HFFc6 (cell line): ENCODE measurements at regions not wholly inside any gene's neighbourhood (a gene's known extent, or its start where the extent isn't known, plus 50 kb on each side); places are given as distances from the start of the nearest gene placed in this dataset.

ENCODE experiments used
- DNase-seq: peaks from one replicate; pipeline ENCODE4 v3.0.0-alpha.2; 2018
- H3K27ac Mint-ChIP-seq: 2 replicates; pipeline ENCODE4 v1.8.0; 2020; ENCODE audit warnings: mild to moderate bottlenecking, mixed read lengths
- H3K27me3 Mint-ChIP-seq: 2 replicates; pipeline ENCODE4 v1.8.0; 2021; ENCODE audit warnings: mild to moderate bottlenecking, moderate library complexity, mixed read lengths; ENCODE audit not compliant: insufficient read depth
- H3K36me3 Mint-ChIP-seq: 2 replicates; pipeline ENCODE4 v1.8.0; 2021; ENCODE audit warnings: low read depth, mixed read lengths
- H3K4me1 Mint-ChIP-seq: 2 replicates; pipeline ENCODE4 v1.8.0; 2020; ENCODE audit warnings: low read depth, mixed read lengths
- H3K4me3 Mint-ChIP-seq: 2 replicates; pipeline ENCODE4 v1.8.0; 2020; ENCODE audit warnings: mild to moderate bottlenecking, moderate library complexity, mixed read lengths
- H3K9me3 Mint-ChIP-seq: 2 replicates; pipeline ENCODE4 v1.8.0; 2020; ENCODE audit warnings: mild to moderate bottlenecking, mixed read lengths
- TF ChIP-seq, protein P1 (sequence below): fragments of 200-600 bp; sonication (generic); IDR thresholded peaks from 2 replicates; pipeline ENCODE4 v1.5.0; 2021; ENCODE audit warnings: antibody characterized with exemption, mild to moderate bottlenecking

DNA sequence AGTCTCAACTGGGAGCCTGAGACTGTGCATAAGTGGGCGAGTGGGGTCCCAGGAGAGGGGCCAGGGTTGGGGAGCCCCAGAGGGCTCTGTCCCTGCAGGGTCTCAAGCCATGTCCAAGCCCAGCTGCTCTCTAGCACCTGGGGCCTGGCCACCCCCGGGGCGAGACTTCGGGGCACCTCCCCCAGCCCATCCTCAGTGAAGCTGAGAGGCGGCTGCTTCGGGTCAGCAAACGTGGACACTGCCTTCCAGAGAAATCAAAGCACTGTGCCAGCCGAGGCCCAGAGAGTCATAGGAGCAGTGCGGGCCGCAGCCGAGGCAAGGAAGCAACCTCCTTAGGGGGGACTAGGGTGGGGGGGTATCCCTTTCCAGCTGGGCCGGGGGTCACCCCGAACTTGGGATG, 77.5 kb downstream of the ENGASE start:
- TF ChIP-seq, protein P1, sequence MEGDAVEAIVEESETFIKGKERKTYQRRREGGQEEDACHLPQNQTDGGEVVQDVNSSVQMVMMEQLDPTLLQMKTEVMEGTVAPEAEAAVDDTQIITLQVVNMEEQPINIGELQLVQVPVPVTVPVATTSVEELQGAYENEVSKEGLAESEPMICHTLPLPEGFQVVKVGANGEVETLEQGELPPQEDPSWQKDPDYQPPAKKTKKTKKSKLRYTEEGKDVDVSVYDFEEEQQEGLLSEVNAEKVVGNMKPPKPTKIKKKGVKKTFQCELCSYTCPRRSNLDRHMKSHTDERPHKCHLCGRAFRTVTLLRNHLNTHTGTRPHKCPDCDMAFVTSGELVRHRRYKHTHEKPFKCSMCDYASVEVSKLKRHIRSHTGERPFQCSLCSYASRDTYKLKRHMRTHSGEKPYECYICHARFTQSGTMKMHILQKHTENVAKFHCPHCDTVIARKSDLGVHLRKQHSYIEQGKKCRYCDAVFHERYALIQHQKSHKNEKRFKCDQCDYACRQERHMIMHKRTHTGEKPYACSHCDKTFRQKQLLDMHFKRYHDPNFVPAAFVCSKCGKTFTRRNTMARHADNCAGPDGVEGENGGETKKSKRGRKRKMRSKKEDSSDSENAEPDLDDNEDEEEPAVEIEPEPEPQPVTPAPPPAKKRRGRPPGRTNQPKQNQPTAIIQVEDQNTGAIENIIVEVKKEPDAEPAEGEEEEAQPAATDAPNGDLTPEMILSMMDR = no peak
- no peaks in the 10 kb centered on the region for H3K4me1 Mint-ChIP-seq
- H3K27me3 Mint-ChIP-seq = peaks cover 20% of the 10 kb centered on the region
- no peaks in the 10 kb centered on the region for H3K36me3 Mint-ChIP-seq
- no peak for DNase-seq
- no peaks in the 10 kb centered on the region for H3K9me3 Mint-ChIP-seq
- H3K4me3 Mint-ChIP-seq = no peak overlapping the region
- H3K27ac Mint-ChIP-seq = no peak overlapping the region

DNA sequence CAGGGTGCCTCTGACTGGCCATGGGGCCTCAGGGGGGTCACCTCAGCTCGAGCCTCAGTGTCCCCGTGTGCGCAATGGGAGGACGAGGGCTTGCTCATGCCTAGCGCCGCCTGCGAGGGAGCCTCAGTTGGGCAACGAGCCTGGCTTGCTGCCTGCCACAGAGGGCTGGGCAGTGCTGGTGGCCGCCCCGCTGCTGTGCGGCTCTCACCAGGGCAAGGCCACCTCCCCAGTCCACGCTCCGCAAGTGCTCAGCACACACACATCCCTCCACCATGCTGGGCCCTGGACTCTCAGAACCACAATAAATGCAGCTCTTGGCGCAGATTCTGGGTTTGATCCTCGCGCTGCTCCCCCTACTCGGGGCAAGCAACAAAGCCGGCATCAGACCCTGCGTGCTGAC, 76.2 kb downstream of the ENGASE start:
- Mint-ChIP-seq H3K4me3 (no peak overlapping the region), H3K27me3 (peaks cover 23% of the 10 kb centered on the region), H3K4me1 (no peaks in the 10 kb centered on the region), H3K36me3 (no peaks in the 10 kb centered on the region), H3K27ac (no peak overlapping the region), H3K9me3 (no peaks in the 10 kb centered on the region)
- TF ChIP-seq, protein P1 = no peak
- no peak for DNase-seq

GRCh38 chr17:79150035-79150733, 75.6 kb downstream of the ENGASE start:
- TF ChIP-seq, protein P1 = no peak
- Mint-ChIP-seq H3K9me3 (no peaks in the 10 kb centered on the region), H3K4me1 (no peaks in the 10 kb centered on the region), H3K27ac (no peak overlapping the region), H3K36me3 (no peaks in the 10 kb centered on the region), H3K27me3 (peaks cover 24% of the 10 kb centered on the region), H3K4me3 (no peak overlapping the region)
- DNase-seq = no peak

GRCh38 chr17:79148584-79148983, 74.0 kb downstream of the ENGASE start:
- TF ChIP-seq, protein P1 = no peak
- DNase-seq = no peak
- Mint-ChIP-seq H3K27ac (no peak overlapping the region), H3K36me3 (no peaks in the 10 kb centered on the region), H3K9me3 (no peaks in the 10 kb centered on the region), H3K4me3 (no peak overlapping the region), H3K27me3 (peaks cover 21% of the 10 kb centered on the region), H3K4me1 (no peaks in the 10 kb centered on the region)

- DNase-seq = no peak
- Mint-ChIP-seq H3K27me3 (peaks cover 16% of the 10 kb centered on the region), H3K4me3 (no peak overlapping the region), H3K4me1 (no peaks in the 10 kb centered on the region), H3K36me3 (no peaks in the 10 kb centered on the region), H3K27ac (no peak overlapping the region), H3K9me3 (no peaks in the 10 kb centered on the region)
- TF ChIP-seq, protein P1 = peak; percentile 29
These were observed 73.3 kb downstream of the ENGASE start for GRCh38 chr17:79147746-79148506.
